GM12874 (cell line): ENCODE measurements at regions not wholly inside any gene's neighbourhood (a gene's known extent, or its start where the extent isn't known, plus 50 kb on each side); places are given as distances from the start of the nearest gene placed in this dataset.

ENCODE experiments used
- TF ChIP-seq, protein P1 (sequence below): IDR thresholded peaks from 2 replicates; pipeline ENCODE4 v1.5.1; 2011; ENCODE audit warnings: low read depth, mild to moderate bottlenecking, control low read depth, low read length, moderate library complexity; ENCODE audit not compliant: insufficient read depth

- TF ChIP-seq, protein P1, sequence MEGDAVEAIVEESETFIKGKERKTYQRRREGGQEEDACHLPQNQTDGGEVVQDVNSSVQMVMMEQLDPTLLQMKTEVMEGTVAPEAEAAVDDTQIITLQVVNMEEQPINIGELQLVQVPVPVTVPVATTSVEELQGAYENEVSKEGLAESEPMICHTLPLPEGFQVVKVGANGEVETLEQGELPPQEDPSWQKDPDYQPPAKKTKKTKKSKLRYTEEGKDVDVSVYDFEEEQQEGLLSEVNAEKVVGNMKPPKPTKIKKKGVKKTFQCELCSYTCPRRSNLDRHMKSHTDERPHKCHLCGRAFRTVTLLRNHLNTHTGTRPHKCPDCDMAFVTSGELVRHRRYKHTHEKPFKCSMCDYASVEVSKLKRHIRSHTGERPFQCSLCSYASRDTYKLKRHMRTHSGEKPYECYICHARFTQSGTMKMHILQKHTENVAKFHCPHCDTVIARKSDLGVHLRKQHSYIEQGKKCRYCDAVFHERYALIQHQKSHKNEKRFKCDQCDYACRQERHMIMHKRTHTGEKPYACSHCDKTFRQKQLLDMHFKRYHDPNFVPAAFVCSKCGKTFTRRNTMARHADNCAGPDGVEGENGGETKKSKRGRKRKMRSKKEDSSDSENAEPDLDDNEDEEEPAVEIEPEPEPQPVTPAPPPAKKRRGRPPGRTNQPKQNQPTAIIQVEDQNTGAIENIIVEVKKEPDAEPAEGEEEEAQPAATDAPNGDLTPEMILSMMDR, result no peak
These were observed 685.0 kb downstream of the RAPGEF2 start for GRCh38 chr4:159787901-159788300.

DNA sequence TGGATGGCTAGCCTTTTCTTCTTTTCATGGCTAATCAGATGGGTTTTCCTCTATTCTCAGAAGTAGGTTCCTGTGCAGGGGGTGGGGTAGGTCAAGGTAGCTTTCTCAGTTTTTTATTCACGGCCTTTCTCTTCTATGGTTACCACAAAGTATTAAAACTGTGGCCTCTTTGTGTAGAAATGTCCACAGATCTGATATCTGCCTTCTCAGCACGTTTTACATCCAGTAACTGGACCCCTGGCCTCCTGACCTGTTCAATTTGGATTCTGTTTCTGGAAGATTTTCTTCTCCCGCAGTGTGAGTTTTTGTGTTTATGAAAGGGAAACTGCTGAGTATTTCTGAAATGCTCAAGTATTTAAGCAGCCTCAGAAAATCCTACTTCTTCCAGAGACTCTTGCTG is 688.5 kb downstream of the RAPGEF2 start:
- TF ChIP-seq, protein P1, result no peak

DNA sequence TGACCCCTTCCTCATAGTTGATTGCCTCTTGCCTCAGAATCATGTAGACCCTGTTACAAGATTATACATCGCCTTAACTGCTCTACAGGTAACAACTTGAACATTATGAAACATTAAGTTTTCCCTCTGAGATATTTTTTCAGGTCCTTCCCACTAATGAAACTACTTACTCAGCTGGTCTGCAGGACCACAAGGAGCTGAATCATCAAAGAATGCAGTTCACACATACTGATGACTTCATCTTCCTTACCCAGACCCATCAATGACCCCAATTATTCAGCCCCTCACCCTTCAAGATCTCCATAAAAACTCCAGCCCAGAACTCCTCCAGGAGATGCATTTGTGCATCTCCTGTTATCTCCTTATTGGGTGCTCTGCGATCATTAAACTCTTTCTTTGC is 720.9 kb downstream of the RAPGEF2 start:
- TF ChIP-seq, protein P1, result no peak

- TF ChIP-seq, protein P1, result no peak
These were observed 725.8 kb downstream of the RAPGEF2 start for GRCh38 chr4:159828687-159829086.

- TF ChIP-seq, protein P1, result no peak
These were observed 726.3 kb downstream of the RAPGEF2 start for GRCh38 chr4:159829184-159829583.

DNA sequence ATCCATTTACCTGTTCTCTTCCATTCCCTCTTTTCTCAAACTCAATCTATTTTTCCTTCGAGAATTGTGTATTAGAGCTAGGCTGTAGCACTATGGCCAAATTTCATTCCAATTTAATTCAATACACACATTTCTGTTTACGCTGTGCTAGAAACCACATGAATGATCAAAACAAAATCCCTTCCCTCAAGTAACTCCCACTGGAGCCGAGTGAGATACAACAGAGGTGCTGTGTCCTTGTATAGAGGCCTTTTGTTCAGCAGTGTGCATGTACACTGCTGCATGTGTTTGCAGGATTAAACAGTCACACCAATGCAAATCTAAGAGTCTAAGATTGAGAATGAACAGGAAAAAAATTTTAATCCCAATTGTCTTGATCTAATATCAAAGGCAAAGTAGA is 734.2 kb downstream of the RAPGEF2 start:
- TF ChIP-seq, protein P1, result no peak

DNA sequence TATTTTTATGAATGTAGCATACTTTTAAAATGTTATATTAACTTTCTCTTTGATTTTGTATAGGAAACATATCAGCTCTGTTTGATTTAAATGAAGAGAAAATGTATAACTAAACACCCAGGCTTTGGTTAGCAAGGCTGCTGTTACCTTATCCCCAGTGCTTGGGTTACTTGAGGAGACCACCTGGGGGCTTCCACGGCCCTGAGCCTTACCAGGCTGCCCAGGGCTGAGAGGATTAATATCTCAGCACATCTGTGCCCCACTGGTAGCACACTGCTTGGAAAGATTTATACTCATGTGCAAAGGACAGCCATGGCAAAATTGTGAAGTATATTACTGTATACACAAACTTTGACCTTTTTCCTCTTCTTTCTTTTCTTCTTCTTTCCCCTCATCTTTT is 752.9 kb downstream of the RAPGEF2 start:
- TF ChIP-seq, protein P1, result no peak

GRCh38 chr4:159856451-159856850 is 753.6 kb downstream of the RAPGEF2 start:
- TF ChIP-seq, protein P1, result no peak
